Activated naive CD8-positive, alpha-beta T cell treated with anti-CD3 and anti-CD28 coated beads, Interleukin-2, amount 50 U/mL, for 24 hours (primary cell): ENCODE measurements at regions not wholly inside any gene's neighbourhood (a gene's known extent, or its start where the extent isn't known, plus 50 kb on each side); places are given as distances from the start of the nearest gene placed in this dataset.

ENCODE experiments used
- ATAC-seq: fragments of 150-1000 bp; cut with Tn5 transposase; one replicate; pipeline ENCODE4 v1.10.0; 2021
- DNase-seq: peaks from one replicate; pipeline ENCODE4 v3.0.0; 2021
- H3K27ac Mint-ChIP-seq: one replicate; pipeline ENCODE4 v1.8.0; 2021; ENCODE audit warnings: mild to moderate bottlenecking, mixed read lengths
- H3K27me3 Mint-ChIP-seq: one replicate; pipeline ENCODE4 v1.8.0; 2021; ENCODE audit warnings: mixed read lengths
- H3K36me3 Mint-ChIP-seq: one replicate; pipeline ENCODE4 v1.8.0; 2021; ENCODE audit warnings: low read depth, mixed read lengths
- H3K4me1 Mint-ChIP-seq: one replicate; pipeline ENCODE4 v1.8.0; 2021; ENCODE audit warnings: mixed read lengths
- H3K4me3 Mint-ChIP-seq: one replicate; pipeline ENCODE4 v1.8.0; 2021; ENCODE audit warnings: mild to moderate bottlenecking, moderate library complexity, mixed read lengths
- H3K9me3 Mint-ChIP-seq: one replicate; pipeline ENCODE4 v1.8.0; 2021; ENCODE audit warnings: mixed read lengths

DNA sequence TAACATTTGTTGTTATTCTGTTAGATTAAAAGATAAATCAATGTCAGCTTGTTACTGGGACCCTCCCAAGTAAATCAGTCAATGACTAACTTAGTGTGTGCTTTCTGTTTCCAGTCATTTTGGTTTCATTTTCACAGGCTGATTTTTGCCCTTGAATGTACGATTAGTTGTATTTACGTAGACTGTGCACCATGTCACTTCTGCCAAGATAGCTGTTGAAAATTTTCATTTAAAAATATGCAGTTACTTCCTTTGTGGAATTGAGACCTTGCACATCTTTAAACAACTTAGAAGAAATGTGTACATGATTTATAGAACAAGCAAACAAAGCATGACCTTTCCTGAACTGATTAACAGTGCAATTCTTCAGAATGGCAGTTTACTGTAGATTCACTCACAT is 944.8 kb upstream of the CITED2 start:
- Mint-ChIP-seq H3K4me3 (no peak overlapping the region), H3K9me3 (no peaks in the 10 kb centered on the region), H3K27me3 (no peaks in the 10 kb centered on the region), H3K4me1 (no peaks in the 10 kb centered on the region), H3K27ac (no peak overlapping the region), H3K36me3 (no peaks in the 10 kb centered on the region)
- ATAC-seq (no peak), DNase-seq (no peak)

DNA sequence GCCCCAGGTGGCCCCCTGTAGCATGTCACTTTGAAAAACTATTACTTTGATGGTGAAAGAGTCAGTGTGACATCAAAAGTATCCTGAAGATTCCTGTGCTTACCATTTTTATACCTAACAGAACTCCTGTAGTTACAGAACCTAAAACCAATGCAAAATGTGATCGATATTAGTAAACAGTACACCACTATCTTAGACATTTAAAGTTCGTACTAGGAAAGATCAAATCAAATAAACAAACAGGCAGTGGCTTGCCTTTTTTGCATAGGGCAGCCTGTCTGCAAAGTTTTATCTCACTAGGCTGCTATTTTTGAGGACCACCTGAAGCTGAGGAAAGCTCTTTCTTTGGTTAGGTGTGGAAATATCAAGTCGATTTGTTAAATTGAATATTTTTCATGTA is 944.0 kb upstream of the CITED2 start:
- ATAC-seq: no peak
- H3K4me1 Mint-ChIP-seq: no peaks in the 10 kb centered on the region
- no peak overlapping the region for H3K27ac Mint-ChIP-seq
- no peaks in the 10 kb centered on the region for H3K9me3 Mint-ChIP-seq
- no peak overlapping the region for H3K4me3 Mint-ChIP-seq
- H3K27me3 Mint-ChIP-seq: no peaks in the 10 kb centered on the region
- H3K36me3 Mint-ChIP-seq: no peaks in the 10 kb centered on the region
- DNase-seq: no peak

DNA sequence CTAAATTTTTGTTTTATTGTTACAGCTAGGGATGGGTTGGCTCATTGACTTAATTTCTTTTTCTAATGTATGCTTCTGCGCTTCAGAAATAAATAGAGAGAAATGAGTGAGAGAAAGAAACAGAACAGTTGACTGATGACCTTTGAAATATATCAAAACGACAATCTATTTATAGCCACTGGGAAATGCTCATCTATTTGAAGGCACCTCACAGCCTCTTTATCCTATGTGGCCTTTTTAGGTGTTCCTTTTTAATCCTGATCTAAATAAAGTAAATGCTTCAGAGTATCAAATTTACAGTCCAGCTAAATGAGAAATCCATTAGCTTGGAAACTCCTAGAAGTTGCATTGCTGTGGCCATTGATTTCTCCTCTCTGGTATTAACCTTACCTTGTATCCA is 943.5 kb upstream of the CITED2 start:
- Mint-ChIP-seq H3K27me3 (no peaks in the 10 kb centered on the region), H3K36me3 (no peaks in the 10 kb centered on the region), H3K9me3 (no peaks in the 10 kb centered on the region), H3K4me3 (no peak overlapping the region), H3K27ac (no peak overlapping the region), H3K4me1 (no peaks in the 10 kb centered on the region)
- DNase-seq: no peak
- no peak for ATAC-seq

DNA sequence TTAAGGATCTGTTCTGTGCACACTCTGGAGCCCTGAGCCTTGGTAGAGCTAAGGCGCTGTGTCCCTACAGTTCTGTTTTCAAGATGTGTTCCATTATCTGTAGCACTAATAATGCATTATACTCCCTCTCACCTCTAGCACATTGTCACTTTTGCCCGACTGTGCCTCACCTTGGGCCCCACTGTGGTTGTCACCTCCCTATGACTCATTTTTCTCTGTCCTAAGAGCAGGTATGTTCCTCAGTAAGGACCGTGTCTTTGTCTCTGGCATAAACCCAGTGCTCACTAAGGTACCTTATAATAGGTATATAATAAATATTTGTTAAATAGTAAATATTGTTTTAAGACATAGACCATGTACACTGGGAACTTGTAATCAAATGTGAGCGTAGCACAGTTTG is 942.5 kb upstream of the CITED2 start:
- H3K27ac Mint-ChIP-seq: no peak overlapping the region
- no peaks in the 10 kb centered on the region for H3K4me1 Mint-ChIP-seq
- no peaks in the 10 kb centered on the region for H3K9me3 Mint-ChIP-seq
- ATAC-seq (no peak), DNase-seq (no peak)
- H3K4me3 Mint-ChIP-seq: no peak overlapping the region
- no peaks in the 10 kb centered on the region for H3K36me3 Mint-ChIP-seq
- H3K27me3 Mint-ChIP-seq: no peaks in the 10 kb centered on the region

DNA sequence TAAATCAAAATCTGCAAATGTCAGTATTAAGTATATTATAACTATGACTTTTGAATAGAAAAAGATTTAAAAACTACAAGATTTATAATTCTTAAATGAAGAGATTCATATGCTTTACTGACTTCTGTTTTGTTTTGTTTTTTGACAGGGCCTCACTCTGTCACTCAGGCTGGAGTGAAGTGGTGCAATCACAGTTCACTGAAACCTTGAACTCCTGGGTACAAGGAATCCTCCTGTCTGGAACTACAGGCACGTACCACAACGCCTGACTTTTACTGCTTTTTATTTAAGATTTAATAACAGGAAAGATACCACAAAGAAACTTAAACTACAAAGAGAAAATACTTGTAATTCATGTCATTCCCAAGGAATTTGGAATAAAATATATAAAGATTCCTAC is 940.2 kb upstream of the CITED2 start:
- DNase-seq (no peak), ATAC-seq (no peak)
- no peaks in the 10 kb centered on the region for H3K4me1 Mint-ChIP-seq
- no peaks in the 10 kb centered on the region for H3K27me3 Mint-ChIP-seq
- H3K4me3 Mint-ChIP-seq: no peak overlapping the region
- H3K9me3 Mint-ChIP-seq: no peaks in the 10 kb centered on the region
- no peaks in the 10 kb centered on the region for H3K36me3 Mint-ChIP-seq
- H3K27ac Mint-ChIP-seq: no peak overlapping the region

DNA sequence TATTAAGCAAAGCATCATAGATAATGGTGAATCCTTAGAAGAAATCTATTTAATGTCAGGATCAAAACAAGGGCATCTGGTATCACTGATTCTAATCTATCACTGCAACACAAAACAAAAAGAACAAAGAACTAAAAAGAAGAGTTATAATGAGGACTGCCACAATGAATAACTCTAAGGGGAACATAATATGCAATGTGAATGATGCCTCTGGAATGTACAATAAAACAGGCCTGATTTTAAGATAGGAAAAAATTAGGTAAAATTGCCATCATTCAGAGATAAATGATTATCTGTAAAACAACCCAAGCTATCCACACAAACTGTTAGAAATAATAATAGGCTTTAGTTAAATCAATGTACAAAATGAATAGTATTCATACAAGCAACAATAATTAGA is 936.7 kb upstream of the CITED2 start:
- DNase-seq (no peak), ATAC-seq (no peak)
- Mint-ChIP-seq H3K27ac (no peak overlapping the region), H3K4me1 (no peaks in the 10 kb centered on the region), H3K36me3 (no peaks in the 10 kb centered on the region), H3K9me3 (no peaks in the 10 kb centered on the region), H3K4me3 (no peak overlapping the region), H3K27me3 (no peaks in the 10 kb centered on the region)

DNA sequence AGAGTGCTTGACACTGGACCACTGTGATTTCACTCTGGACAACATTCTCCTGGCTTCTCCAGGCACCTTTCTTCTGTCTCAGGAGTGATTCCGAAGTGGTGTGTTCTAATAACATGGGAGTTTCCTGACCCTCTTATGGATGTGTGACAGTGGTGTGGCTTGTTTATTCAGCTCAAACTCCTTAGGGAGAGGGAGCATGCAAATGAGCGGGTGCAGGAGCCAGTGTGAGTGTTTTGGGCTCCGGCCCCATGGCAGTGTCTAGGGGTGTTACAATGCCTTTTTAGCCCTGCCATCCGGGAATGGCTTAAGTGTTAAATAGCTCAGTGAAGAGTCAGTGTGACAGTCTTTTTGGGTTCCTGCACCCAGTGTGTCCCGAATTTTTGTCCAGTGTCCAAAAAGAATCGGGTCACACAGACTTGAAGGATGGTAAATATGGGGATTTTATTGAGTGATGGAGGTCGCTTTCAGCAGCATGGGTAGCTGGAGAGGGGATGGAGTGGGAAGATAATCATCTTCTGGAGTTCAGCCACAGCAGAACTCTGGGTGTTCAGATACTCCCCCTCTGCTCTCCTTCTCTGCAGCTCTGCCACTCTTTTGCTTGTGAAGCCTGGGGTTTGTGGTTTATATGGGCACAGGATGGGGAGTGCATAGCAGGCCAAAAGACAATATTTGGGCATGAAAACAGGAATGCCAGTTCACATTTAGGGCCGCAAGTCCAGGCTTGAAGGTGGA is 928.9 kb upstream of the CITED2 start:
- no peak overlapping the region for H3K4me3 Mint-ChIP-seq
- no peak for DNase-seq
- no peaks in the 10 kb centered on the region for H3K36me3 Mint-ChIP-seq
- no peak overlapping the region for H3K27ac Mint-ChIP-seq
- no peak for ATAC-seq
- H3K4me1 Mint-ChIP-seq: no peaks in the 10 kb centered on the region
- H3K27me3 Mint-ChIP-seq: peaks cover 6% of the 10 kb centered on the region
- H3K9me3 Mint-ChIP-seq: no peaks in the 10 kb centered on the region

DNA sequence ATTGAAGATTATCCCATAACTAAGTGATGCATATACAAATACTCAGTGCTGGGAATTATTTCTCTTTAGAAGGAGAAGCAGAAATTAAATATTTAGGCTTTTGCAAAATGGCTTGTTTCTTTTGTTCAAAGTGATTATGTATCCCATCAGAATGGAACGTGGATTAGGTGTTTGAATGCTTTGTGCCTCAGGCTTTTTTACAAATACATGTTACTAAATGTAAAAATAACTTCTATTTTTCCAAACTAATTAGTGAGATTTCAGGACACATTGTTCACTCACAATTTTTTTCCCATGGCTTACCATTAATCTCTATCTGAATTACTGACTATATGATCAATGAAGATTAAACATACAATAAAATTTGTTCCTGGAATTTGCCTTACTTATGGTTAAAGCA is 925.9 kb upstream of the CITED2 start:
- peaks cover 6% of the 10 kb centered on the region for H3K27me3 Mint-ChIP-seq
- H3K9me3 Mint-ChIP-seq: no peaks in the 10 kb centered on the region
- H3K4me1 Mint-ChIP-seq: no peaks in the 10 kb centered on the region
- no peak overlapping the region for H3K4me3 Mint-ChIP-seq
- no peaks in the 10 kb centered on the region for H3K36me3 Mint-ChIP-seq
- no peak overlapping the region for H3K27ac Mint-ChIP-seq
- DNase-seq: no peak
- ATAC-seq: no peak

DNA sequence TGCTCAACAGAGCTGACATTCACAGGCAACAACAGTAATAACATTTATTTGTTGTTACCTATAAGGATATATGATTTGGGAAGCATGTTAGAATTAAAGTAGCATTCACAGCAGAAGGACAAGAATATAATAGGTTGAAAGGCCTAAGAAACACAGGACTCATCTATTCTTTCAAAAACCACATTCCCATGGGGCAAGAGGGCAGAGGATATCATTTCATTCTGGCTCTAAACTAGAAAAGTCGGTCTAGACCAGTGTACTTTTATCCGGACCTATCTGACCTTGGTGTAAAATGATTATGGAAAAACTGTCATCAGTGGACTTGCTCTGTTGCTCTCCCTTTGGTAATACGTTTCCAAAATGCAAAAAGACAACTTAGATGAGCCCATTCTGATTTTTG is 914.7 kb upstream of the CITED2 start:
- Mint-ChIP-seq H3K9me3 (no peaks in the 10 kb centered on the region), H3K4me3 (no peak overlapping the region), H3K27ac (no peak overlapping the region), H3K36me3 (no peaks in the 10 kb centered on the region), H3K4me1 (no peaks in the 10 kb centered on the region), H3K27me3 (peaks cover 9% of the 10 kb centered on the region)
- no peak for ATAC-seq
- no peak for DNase-seq

DNA sequence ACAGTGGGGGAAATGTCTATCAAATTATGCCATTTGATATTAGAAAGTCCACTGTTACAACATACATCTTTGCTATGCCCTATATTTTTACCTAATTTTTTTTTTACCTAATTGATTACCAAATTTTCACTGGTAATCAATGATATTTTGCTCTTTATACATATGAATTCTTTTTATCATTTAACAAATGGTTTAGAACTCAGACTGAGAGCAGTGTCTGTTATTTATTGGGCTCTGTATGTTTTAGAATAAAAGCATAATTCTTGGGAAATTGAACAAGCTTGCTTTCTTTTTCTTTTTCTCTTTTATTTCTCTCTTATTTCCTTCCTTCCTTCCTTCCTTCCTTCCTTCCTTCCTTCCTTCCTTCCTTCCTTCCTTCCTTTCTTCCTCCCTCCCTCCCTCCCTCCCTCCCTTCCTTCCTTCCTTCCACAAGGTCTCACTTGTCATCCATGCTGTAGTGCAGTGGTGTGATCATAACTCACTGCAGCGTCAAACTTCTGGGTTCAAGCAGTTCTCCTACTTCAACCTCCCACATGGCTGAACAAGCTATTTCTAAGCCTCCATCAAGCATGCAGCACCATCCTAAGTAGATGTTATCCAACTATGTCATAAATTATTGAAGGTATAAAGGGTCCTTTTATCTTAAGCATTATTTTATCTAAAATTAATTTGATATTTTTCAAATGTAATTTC is 911.7 kb upstream of the CITED2 start:
- no peaks in the 10 kb centered on the region for H3K9me3 Mint-ChIP-seq

DNA sequence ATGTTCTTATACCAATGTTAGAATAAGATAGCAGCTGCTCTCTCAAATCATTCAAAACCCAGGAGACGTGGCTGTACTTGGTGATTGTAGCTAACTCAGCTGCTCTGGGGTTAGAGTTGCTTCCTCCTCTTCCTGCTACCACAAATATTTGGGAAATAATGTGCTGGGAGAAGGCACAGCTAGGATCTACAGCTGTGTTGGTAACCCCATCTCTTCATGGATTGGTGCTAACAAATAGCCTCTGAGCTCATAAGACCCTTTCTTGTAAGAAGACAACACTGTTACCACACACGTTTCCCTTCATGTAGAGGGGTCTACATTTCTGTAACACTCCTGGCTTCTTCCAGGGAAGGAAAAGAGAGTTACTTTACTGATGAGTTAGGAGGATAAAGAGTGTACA is 911.0 kb upstream of the CITED2 start:
- no peak overlapping the region for H3K4me3 Mint-ChIP-seq
- no peaks in the 10 kb centered on the region for H3K4me1 Mint-ChIP-seq
- no peak overlapping the region for H3K27ac Mint-ChIP-seq
- DNase-seq (no peak), ATAC-seq (no peak)
- H3K36me3 Mint-ChIP-seq: no peaks in the 10 kb centered on the region
- H3K9me3 Mint-ChIP-seq: no peaks in the 10 kb centered on the region
- peaks cover 9% of the 10 kb centered on the region for H3K27me3 Mint-ChIP-seq

More for the DNA sequence above, 911.7 kb upstream of the CITED2 start:
- Mint-ChIP-seq H3K4me3 (no peak overlapping the region), H3K27me3 (peaks cover 9% of the 10 kb centered on the region), H3K36me3 (no peaks in the 10 kb centered on the region), H3K4me1 (no peaks in the 10 kb centered on the region), H3K27ac (no peak overlapping the region)
- DNase-seq (no peak), ATAC-seq (no peak)

DNA sequence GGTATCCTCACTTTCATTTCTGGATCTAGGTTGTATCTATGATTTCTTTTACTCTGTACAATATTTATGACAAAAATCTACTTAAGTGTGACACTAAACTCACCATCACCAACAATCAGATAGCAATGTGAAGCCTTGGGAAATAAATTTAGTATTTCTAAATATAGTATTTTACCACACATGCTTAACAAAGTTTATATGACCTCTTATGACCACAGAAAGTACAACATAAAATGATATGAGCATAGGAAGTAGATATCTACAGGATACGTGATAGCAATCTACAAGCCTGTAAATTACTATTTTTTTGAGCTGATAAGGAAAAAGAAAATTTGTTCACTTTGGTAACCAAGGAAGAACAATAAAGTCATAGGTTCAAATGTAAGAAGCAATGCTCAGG is 910.4 kb upstream of the CITED2 start:
- ATAC-seq (no peak), DNase-seq (no peak)
- no peaks in the 10 kb centered on the region for H3K9me3 Mint-ChIP-seq
- H3K4me1 Mint-ChIP-seq: no peaks in the 10 kb centered on the region
- no peaks in the 10 kb centered on the region for H3K36me3 Mint-ChIP-seq
- peaks cover 9% of the 10 kb centered on the region for H3K27me3 Mint-ChIP-seq
- no peak overlapping the region for H3K27ac Mint-ChIP-seq
- H3K4me3 Mint-ChIP-seq: no peak overlapping the region

DNA sequence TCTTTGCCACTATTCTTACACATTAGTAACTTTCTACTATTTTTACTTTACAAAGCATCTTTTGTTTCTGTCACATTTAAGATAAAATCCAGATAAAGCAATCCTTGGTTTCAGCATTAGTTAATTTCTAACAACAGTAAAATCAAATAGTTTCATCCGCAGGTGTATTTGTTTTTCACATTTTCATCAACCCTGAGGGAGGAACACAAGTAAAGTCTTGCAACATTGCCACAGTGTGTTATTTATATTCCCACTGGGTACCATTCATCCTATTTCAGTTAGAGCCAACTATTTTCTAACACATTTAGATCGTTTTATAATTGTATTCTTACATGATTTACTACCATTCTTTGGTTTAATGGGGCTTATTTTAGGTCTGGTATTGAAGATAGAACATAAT is 908.7 kb upstream of the CITED2 start:
- no peaks in the 10 kb centered on the region for H3K36me3 Mint-ChIP-seq
- H3K9me3 Mint-ChIP-seq: no peaks in the 10 kb centered on the region
- H3K4me1 Mint-ChIP-seq: no peaks in the 10 kb centered on the region
- H3K27ac Mint-ChIP-seq: no peak overlapping the region
- ATAC-seq: no peak
- no peak overlapping the region for H3K4me3 Mint-ChIP-seq
- DNase-seq: no peak
- H3K27me3 Mint-ChIP-seq: peaks cover 4% of the 10 kb centered on the region

DNA sequence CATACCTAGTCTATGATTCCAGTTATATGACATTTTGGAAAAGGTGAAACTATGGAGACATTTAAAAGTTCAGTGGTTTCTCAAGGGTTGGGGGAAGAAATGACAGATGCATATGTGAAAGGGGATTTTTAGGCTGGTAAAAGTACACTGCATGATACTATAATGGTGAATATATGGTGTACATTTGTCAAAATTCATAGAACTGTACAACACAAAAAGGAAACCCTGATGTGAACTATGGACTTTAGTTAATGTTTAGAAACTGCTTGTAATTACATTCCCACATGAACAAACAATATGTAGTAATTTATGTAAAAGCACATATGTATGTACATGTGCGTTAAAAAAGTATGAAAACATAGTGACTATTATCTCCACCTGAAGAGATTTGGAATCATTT is 907.3 kb upstream of the CITED2 start:
- Mint-ChIP-seq H3K4me3 (no peak overlapping the region), H3K36me3 (no peaks in the 10 kb centered on the region), H3K4me1 (no peaks in the 10 kb centered on the region), H3K27me3 (peaks cover 4% of the 10 kb centered on the region), H3K27ac (no peak overlapping the region), H3K9me3 (no peaks in the 10 kb centered on the region)
- no peak for DNase-seq
- ATAC-seq: no peak

DNA sequence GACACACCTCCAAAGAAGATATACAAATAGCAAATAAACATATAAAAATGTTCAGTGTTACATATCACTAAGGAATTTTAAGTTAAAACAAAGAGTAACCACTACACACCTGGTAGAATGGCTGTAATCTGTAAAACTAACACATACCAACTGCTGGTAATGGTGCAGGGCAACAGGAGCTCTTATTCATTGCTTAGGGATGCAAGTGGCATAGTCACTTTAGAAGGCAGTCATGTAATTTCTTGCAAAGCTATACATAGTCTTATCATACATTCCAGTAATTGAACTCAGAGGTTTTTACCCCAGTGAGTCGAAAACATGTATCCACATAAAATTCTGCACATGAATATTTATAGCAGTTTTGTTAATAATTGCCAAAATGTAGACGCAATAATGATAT is 906.8 kb upstream of the CITED2 start:
- Mint-ChIP-seq H3K27ac (no peak overlapping the region), H3K36me3 (no peaks in the 10 kb centered on the region), H3K4me1 (no peaks in the 10 kb centered on the region), H3K9me3 (no peaks in the 10 kb centered on the region), H3K4me3 (no peak overlapping the region), H3K27me3 (peaks cover 2% of the 10 kb centered on the region)
- ATAC-seq (no peak), DNase-seq (no peak)

DNA sequence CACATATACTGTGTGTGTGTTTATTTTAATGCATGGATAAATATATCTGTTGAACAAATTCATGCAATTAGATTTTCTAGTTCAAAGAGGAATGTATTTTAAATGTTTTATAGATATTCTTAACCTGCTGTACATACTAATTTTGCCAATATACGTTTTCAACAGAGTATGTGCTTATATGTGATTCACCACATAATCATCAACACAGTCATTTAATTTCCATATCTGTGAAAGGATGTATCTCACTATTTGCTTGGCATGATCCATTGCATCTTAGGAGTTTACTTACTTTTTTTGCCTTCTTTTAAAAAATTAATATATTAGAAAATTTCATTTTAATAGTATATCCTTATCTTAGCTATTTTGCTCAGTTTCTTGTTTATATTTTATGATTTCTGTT is 902.3 kb upstream of the CITED2 start:
- ATAC-seq (no peak), DNase-seq (no peak)
- no peaks in the 10 kb centered on the region for H3K4me1 Mint-ChIP-seq
- no peaks in the 10 kb centered on the region for H3K36me3 Mint-ChIP-seq
- H3K27ac Mint-ChIP-seq: no peak overlapping the region
- H3K9me3 Mint-ChIP-seq: no peaks in the 10 kb centered on the region
- H3K27me3 Mint-ChIP-seq: no peaks in the 10 kb centered on the region
- H3K4me3 Mint-ChIP-seq: no peak overlapping the region
